GM19452 (cell line): ENCODE measurements at regions not wholly inside any gene's neighbourhood (a gene's known extent, or its start where the extent isn't known, plus 50 kb on each side); places are given as distances from the start of the nearest gene placed in this dataset.

ENCODE experiments used
- ATAC-seq: cut with Tn5 transposase; IDR thresholded peaks from one replicate; pipeline ENCODE4 v1.9.1; 2021; ENCODE audit not compliant: unreplicated experiment

DNA sequence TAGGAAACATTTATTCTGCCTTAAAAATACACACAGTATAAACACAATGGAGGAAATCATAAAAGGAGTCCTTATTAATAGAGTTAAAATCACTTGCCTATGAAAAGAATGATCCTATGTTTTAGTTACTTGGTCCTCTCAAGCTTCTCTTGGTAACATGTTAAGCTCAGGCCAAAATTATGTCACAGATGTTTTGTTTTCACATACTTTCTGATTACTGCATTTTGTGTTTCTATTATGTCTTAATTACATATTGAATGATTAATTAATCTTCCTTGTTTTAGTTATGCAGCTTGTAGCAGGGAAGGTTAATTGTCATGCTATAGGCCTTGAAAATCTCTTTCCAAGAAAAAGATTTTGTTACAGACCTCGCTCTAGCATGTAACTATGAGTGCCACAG is 406.0 kb downstream of the PLA2G4A start:
- no peak for ATAC-seq

DNA sequence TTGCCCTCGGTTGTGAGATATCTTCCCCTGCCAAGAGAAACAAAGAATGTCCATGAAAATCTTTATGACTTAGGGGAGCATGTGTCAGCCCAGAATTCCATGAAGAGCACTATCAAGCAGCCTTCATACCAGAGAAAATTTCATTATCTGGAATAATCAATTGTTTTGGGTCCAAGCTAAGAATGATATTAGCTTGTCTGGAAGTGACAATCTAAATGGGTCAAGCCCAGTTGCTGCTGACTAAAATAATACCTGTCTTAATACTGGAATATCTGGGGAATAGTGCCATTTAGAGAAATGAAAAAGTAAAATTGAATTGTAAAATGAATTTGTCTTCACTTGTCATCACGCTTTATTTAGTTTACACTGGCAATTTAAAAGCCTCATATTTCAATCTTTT is 407.4 kb downstream of the PLA2G4A start:
- ATAC-seq = no peak

DNA sequence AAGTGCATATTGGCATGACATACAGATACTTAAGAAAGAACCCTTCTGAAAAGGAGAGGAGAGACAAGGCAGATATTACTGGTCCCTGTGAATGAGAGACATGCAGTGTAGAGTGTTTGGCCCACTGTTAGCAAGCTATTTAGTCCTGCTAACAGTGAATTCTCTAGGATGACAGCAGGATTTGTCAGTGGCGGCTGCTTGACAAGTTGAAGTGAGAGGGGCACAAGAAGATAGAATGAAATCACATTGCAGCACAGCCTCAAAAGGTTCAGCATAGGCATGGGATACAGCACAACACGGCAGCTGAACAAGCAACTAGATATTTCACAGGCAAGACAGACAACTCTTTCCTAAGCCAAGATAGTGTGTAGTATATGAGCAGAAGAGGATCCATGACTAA is 407.9 kb downstream of the PLA2G4A start:
- ATAC-seq = no peak

DNA sequence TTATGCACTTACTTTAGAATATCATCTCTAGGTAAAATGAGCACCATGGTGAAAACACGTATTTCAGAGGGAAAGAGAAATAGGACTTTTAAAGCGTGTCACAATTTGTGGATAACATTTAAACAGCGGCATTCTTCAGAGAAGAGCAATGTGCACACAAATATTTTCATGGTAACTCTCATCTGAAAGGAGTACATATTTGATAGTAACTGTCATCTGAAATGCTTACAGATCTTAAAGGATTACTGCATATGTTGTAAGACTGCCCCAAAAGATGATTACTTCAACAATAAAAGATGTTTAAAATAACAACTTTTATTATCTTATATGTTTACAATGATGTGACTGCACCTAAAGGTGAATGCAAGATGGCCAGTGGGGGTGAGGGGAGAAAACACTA is 408.8 kb downstream of the PLA2G4A start:
- ATAC-seq = no peak

- ATAC-seq = no peak
Measured at GRCh38 chr1:187241971-187242370, 413.2 kb downstream of the PLA2G4A start.

DNA sequence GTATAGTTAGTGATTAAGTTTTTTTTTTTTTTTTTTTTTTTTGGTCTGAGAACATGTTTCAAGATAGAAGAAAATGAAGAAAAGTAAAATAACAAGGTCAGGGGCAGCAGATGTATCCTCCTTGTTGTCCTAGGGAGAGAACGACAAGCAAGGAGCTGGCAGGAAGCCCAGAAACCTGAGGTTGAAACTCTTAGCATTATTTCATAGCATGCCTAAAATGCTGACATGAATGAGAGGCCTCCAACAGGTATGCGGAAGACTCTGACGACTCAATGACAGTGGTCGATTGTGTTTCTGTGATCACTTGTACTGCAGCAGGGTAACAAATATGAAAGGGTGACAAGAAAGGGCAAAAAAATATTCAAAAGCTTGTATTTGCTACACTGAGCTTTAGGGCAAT is 415.9 kb downstream of the PLA2G4A start:
- ATAC-seq = no peak

DNA sequence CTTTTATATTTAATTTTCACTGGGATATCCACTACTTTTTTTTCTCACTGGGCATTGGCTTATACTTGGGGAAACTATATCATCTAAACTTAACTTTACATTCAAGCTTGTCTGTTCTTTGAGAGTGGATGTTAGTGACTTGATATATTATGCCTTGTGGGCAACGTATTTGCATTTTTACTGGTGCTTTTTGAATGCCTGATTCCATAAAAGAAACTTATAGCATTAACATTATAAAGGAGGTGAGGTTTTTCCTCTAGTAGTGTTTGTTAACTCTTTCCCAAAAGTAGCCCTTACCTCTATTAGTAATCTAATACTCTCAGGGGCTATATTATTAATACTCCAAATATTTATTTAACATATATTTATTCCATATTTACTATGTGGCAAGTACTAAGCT is 416.5 kb downstream of the PLA2G4A start:
- ATAC-seq = no peak

- no peak for ATAC-seq
Measured at GRCh38 chr1:187249196-187249595, 420.4 kb downstream of the PLA2G4A start.

DNA sequence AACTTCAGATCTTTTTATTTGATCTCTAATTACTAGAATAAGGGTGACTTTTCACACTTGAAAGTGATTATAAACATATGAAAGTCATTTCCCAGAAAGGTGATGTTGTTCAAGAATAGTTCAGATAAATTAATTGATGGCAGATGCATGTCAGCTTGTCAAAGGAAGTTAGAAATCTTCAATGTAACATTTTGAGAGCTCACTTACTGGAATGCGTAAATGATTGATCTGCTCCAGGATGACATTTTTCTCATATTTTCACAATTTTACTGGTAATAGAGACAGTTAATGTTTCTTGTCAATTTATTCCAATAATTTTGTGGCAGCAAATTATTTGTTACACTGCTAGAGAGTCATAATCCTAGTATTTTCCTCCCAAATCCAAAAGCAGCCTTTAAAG is 424.2 kb downstream of the PLA2G4A start:
- no peak for ATAC-seq

DNA sequence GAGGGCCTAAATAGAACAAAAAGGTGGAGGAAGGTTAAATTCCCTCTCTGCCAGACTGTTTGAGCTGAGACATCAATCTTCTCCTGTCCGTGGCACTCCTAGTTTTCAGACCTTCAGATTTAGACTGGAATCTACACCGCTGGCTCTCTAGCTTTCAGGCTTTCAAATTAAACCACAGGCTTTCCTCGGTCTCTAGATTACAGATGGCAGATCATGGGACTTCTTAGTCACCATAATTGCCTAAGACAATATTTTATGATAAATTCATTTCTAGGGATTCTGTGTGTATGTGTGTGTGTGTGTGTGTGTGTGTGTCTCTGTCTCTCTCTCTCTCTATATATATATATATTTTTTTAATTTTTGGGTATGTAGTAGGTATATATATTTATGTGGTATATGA is 428.7 kb downstream of the PLA2G4A start:
- no peak for ATAC-seq

DNA sequence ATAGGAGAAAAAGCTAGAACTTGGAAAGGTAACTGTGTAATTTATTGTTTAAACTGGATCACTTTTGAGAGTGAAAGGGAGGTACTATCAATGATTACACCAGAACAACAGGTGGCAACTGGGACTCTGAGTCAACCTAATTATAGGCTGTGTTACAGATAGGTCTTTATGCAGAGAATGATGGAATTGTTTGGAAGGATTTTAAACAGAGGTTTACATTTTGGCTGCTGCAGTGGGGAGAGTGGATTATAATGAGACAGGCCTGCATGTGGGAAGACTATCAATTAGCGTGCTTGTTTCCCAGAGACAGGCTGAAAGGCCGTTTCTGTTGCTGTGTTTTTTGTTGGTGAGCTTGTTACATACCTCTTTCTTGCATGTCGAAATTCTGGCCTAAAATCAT is 432.9 kb downstream of the PLA2G4A start:
- no peak for ATAC-seq

DNA sequence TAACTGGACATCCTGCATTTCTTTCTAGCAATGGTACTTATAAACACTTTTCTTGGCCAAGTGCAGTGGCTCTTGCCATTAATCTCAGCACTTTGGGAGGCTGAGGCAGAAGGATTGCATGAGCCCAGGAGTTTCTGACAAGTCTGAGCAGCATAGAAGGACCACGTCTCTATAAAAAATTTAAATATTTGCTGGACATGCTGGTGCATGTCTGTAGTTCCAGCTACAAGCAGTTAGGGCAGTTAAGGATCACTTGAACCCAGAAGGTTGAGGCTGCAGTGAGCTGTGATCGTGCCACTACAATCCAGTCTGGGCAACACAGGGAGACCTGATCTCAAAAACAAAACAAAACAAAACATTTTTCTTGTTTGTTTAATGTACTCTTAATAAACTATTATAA is 434.0 kb downstream of the PLA2G4A start:
- no peak for ATAC-seq

GRCh38 chr1:187264995-187265602 is 436.4 kb downstream of the PLA2G4A start:
- no peak for ATAC-seq

GRCh38 chr1:187266051-187266450 is 437.3 kb downstream of the PLA2G4A start:
- ATAC-seq = no peak

- no peak for ATAC-seq
Measured at GRCh38 chr1:187267827-187268226, 439.1 kb downstream of the PLA2G4A start.

GRCh38 chr1:187270256-187270655 is 441.5 kb downstream of the PLA2G4A start:
- ATAC-seq = no peak

GRCh38 chr1:187275346-187275745 is 446.6 kb downstream of the PLA2G4A start:
- no peak for ATAC-seq

GRCh38 chr1:187275985-187276575 is 447.3 kb downstream of the PLA2G4A start:
- ATAC-seq = no peak

DNA sequence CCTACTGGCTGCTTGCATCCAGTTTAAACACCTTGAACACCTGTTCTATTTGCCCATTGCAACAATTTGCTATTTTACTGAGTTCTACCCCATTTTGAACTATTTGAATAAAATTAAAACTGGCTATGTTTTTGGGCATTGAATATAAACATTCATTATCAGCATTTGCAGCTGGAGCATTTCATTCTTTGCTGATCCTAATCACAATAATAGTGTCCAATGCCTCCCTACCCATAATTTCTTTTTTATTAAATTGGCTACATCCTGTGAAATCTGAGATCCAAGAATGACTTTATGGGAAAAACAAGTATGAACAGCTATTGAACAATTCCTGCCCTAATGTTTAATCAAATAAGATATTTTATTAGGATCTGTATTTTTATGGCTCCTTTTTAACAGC is 447.9 kb downstream of the PLA2G4A start:
- no peak for ATAC-seq

- no peak for ATAC-seq
Measured at GRCh38 chr1:187280031-187280430, 451.3 kb downstream of the PLA2G4A start.

DNA sequence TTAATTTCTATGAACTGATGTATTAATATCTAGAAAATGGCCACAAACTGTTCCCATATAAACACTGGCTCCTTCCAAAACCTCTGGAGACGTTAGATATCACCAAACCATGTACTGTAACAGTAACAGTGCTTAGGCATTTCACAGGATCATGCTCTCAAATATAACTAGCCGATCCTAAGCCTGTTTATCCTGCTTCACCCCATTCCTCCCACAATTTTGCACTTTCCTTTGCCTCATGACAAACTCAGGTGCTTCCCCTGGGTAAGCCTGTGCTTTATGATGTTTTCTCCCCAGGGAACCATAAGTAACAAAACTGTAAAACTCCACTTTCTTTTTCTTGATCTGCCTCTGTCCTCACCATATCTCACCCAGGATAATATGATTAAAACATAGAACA is 452.3 kb downstream of the PLA2G4A start:
- no peak for ATAC-seq

GRCh38 chr1:187283984-187284383 is 455.2 kb downstream of the PLA2G4A start:
- no peak for ATAC-seq
